Hematopoietic multipotent progenitor cell (in vitro differentiated cells): ENCODE measurements at regions not wholly inside any gene's neighbourhood (a gene's known extent, or its start where the extent isn't known, plus 50 kb on each side); places are given as distances from the start of the nearest gene placed in this dataset.

Experiments
- DNase-seq, 3 donors: peaks; one replicate each; pipeline ENCODE4 v3.0.0-alpha.2; 2011 to 2015; ENCODE audit warnings: low read depth in 2 of 3, low spot score in 2 of 3

DNA sequence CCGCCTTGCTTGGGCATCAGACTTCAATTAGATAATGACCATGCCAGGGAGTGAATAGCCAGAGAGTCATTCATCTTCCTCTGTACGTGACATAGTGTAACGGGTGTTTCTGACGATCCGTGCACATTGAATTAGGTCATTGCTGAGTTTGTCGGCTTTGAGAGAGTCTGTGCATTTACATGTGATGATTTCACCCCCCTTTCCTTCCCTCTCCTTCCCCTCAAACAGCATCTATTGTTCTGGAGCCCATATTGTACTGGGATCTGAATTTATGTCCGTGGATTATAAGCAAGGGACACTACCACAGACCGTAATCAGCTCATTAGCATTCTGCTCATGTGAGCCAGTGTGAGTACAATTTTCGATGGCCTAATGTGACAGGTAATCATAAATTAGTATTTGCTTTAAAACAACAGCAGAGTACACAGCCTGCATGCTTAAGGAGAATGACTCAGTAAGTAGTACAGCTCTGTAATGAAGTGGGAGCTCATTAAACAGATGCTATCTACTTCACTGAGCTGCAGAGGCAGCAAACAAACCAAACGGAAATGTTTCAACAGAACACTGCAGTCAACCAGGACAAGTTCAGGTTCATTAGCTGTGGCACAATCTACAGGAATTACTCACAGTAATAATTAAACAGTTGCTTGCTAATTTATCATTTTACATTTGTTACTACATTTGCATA is 302.1 kb downstream of the CSNK1G3 start:
- peak in 1 of 3 donors; percentile 56 for DNase-seq

DNA sequence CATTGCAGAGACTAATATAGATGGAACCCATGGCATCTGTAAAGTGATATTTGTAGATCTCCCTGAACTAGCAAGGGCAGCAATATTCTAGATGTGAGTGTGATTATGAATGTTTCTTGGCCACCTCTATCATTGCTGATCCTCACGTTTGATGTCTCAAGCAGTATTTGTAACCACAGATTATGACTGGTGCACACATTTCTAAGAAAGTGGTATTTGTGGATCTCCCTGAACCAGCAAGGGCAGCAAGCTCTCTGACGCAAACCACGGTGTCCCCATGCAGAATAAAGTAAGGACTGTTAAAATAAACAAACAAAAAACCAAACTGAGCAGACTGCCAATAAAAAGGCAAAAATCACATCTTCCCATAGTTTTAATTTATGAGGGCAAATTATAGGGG is 301.3 kb downstream of the CSNK1G3 start:
- no peak for DNase-seq

DNA sequence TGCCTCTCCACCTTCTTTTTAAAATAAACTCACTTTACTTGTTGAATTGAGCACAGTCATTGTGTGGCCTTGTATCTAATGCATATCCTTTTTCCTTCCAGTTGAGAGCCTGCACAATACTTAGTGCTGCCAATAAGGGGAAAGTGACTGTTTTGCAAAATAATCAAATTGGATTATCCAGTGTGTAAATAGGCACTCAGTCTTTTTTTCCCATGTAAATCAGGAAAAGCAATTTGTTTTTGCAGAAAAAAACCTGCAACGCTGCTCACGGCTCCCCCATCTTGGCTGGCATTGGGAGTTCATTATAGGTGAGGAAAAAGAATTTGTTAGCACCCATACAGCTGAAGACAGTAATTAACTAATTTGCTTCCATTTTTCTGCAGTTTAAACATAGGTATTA is 299.9 kb downstream of the CSNK1G3 start:
- DNase-seq: no peak

DNA sequence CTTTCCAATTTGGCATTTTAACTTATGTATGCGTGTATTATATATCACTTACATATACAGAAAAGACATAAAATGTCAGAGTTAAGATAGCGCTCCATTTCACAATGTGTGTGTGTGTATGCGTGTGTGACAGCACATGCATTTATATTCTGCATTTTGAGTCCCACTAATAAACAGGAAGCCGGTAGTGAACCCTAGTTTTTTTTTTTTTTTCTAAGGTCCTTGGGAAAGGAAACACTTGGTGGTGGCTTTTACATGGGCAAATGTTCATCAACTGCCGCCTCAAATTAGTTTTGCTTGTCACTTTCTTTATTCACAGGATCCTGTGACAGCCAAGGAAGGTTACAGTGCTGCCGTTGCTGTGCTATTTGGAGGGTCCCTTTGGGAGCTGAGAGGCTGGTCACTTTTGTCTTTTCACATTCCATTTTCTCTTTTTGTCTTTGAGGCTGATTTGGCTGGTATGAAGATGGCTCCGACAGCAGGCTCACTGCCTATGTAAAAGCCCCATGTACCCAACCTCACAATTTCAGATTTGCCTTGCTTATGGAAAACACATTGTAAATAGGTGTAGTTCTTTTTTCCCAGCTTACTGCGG is 298.9 kb downstream of the CSNK1G3 start:
- peak in 1 of 3 donors; percentile 46 for DNase-seq

DNA sequence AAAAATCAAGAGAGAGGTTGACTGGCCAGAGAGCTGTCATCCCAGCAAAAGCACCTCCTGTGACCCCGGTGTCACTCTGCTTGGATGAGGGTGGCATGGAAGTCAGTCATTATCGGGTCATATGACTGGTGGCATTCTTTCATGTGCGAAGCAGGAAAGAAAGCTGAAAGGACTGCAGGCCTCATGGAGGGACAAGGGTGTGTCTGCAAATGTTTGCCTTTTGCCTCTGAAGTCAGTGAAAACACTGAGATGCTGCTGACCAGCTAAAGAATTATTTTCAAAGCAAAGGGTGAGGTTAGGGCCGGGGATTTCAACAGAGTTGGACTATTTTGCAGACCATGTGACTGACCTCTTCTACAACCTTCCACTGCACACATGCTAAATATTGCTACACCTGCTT is 298.3 kb downstream of the CSNK1G3 start:
- no peak for DNase-seq

DNA sequence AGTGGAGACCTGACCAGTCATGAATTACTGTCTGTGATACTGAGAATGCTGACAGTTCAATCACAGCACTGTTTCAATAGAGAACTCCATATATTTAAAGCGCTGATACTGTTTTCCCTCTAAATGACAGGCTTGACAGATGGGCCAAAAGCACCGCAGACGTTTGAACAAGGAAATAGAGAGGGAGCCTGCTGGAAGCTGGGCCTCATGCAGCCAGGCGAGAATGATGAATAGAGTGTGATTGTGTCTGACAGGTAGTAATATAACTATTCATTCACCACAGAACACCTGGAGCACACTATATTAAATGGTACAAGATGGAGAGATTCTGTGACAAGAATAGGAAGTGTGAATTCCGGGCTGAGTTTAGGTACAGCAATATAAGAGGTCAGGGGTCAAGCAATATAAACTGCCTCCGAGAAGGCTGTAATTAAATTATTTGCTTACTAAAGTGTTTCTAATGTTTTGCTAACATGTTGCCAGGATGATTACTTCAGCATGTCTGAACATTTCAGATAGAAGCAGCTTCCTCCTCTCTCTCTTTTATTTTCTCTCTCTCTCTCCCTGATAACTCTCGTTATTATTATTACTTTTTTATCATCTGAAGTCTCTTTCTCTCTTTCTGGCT is 297.7 kb downstream of the CSNK1G3 start:
- DNase-seq: peak in 1 of 3 donors; percentile 49

DNA sequence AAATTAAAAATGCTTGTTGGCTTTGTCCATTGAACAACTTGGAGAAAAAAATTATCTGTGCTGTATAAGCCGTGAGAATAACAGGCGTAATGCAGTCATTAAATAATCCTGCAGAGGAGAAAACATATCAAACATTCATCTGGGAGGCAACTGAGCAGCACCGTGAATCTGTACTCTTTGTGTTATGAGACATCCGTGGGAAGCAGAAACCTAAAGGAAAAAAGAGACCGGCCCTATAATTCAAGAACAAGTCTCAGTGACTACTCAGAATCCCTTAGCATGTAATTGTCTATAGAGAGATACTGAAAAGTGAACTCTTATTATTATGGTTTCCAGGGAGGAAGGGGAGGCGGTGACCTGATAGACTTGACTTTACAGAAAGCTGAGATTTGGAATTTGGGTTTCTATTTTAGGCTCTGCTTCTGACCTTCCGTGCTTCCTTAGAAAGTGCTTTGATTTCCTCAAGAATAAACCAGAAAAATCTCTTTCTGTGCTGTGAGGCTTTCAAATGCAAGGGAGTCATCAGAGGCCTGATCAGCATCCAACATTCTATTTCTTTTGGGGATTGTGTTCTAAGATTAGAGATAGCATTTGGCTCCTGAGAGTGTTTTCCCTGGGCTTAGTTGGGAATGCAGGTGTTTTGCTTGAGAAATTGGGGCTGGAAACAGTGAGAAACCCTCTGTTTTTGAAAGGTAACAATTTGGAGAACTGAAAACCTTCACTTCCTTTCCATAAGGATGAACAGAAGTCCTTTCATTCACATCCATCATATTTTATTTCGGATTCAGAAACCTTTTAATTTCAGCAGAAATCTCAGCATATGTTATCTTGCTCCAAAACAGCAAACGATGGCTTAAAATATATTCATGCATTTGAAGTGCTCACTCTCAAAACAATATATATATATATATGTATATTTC is 296.7 kb downstream of the CSNK1G3 start:
- DNase-seq: no peak

DNA sequence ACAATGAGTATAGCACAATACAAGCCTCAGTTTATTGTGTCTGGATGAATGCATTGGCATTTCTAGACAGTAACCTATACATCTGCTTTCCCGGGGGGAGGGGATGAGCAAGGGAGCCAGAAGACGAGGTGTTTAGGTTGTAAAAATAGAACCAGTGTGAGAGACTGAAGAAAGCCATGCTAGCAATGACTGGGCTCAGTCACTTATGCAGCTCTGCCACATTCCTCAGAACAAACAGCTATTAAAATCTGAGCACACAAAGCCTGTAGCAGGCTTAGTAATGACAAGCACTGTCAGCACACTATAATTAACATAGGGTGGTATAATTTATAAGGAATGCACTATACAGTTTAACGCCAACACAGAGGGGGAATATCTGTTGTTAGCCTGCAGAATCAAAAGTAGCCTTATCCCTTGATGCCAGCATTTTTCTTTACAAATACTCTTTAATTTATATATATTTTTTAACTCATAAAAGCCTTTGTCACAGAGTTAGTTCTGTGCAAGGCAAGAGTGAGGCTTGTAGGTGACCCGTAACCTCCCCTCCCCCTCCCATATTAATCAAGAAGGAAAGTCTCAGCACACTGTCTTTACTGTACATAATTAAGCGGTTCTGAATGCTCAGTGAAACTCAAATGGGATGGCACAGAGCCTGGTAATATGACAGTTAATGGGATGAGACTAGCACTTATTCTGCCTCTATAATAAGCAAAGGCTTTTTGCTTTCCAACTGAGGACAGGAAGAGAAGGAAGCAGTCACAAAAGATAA is 295.4 kb downstream of the CSNK1G3 start:
- no peak for DNase-seq

DNA sequence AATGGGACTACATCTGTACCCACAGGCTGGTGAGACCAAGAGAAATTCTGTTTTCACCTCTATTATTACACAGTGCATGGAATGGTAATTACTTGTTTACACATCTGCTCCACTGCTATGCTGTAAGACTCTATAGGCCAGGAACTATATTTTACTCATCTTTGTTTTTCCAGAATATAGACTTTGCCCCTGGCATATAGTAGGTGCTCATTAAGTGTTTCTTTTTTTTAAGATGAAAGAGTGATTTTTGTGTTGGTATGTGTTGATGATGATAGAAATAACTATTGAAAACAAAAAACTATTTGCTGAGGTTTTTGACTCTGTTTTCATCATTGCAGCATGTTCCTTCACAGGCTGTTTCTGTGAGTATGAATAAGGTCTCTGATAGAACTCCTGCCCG is 294.7 kb downstream of the CSNK1G3 start:
- DNase-seq: no peak

DNA sequence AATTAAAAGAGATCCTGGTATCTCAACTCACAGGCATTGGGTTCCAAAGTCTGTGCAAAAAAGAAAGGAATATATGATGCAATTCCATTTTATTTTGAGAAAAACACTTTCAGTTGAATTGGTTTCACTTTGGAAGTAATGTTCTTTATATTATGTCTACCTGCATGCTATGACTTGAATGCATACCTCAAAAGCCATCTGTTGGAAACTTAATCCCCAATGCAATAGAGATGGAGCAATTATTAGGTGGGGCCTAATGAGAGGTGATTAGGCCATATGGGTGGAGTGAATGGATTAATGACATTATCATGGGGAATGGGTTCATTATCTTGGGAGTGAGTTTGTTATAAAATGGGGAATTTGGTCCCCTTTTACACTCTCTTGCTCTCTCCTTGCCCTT is 293.3 kb downstream of the CSNK1G3 start:
- DNase-seq: no peak

- no peak for DNase-seq
Observed at GRCh38 chr5:123803359-123803758, 291.4 kb downstream of the CSNK1G3 start.

DNA sequence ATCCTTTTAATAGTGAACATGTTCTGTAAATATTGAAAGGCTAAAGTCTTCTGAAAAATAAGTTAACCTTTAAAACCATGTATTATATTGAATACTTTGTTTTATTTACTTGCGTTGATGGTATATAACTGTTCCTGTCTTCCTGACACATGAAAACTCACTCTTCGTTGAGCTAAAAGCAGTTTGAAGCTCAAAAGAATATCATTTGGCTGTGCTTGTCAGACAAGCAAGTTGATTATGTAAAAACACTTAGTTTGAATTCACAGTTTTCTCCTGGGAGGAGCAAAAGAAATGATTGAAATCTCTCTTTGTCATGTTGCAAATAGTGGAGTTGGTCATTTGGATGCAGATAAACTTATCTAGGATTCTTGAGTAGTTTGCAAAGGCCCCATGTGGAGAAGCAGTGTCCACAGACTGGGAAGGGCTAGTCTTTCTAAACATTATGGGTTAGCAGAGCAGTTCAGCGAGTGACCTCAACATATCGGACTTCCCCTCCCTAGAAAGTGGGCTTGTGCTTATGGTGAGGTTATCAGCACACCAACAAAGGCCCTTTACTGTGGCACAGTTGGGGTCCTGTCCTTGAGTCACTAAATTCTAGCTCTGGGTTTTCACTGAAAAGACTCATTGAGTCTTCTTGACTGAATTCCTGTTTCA is 290.4 kb downstream of the CSNK1G3 start:
- no peak for DNase-seq

GRCh38 chr5:123800640-123801039 is 288.7 kb downstream of the CSNK1G3 start:
- DNase-seq: no peak

DNA sequence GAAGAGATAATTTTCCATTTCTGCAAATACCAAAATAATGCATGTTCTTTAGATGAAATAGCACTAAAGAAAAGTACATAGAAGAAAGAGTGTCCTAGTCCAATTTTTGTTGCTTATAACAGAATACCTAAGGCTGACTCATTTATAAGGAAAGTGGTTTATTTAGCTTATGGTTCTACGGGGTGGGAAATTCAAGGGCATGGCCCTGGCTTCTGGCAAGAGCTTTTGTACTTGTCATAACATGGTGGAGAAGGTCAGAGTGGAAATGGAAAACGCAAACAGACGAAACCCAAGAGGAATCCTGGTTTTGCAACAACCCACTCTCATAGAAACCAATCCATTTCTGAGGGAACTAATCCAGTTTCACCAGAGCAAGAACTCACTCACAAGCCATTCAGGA is 283.7 kb downstream of the CSNK1G3 start:
- no peak for DNase-seq

- no peak for DNase-seq
Observed at GRCh38 chr5:123790226-123790625, 278.2 kb downstream of the CSNK1G3 start.

DNA sequence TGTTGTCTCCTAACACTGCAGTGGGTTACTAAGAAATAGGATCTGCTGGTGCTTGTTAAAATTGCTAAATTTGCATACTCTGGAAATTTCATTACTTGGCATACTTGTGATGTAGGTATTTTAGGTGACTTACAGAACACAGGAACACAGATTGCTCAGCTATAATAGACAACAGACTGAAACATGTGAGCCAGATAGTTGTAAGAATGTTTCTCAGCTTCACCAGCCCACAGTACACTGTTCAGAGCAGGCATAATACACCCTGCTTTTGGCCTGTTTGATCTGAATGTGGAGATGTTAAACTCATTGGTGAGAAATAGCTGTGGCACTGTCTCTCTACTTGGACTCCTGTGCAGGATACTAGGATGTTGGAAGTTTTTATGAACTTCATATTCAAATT is 275.7 kb downstream of the CSNK1G3 start:
- DNase-seq: no peak

- no peak for DNase-seq
Observed at GRCh38 chr5:123787136-123787535, 275.2 kb downstream of the CSNK1G3 start.

DNA sequence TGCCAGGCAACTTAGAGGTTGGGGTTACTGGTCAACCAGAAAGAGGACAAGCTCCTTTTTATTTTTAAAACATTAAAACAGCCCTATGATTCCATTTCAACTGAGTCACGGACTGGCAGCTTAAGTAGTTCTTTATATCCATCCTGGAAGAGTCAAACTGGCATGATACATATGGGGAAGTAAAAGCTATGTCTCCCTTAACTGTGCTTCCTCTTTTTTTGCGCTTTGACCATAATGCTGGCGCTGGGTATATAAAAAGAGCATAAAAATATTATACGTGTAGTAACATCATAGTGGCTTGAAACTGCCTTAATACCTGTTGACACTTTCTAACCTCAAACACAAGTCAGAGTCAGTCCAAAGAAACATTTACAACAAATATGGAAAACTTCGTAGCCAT is 274.4 kb downstream of the CSNK1G3 start:
- peak in 1 of 3 donors; percentile 67 for DNase-seq

GRCh38 chr5:123785162-123786071 is 273.4 kb downstream of the CSNK1G3 start:
- no peak for DNase-seq
